OCI-LY3 (cell line): ENCODE measurements at regions not wholly inside any gene's neighbourhood (a gene's known extent, or its start where the extent isn't known, plus 50 kb on each side); places are given as distances from the start of the nearest gene placed in this dataset.

Source experiments
- CTCF ChIP-seq: fragments of 200-600, 300-600 bp; sonication (generic); IDR thresholded peaks from 2 replicates; pipeline ENCODE4 v1.5.1; 2014; ENCODE audit warnings: antibody characterized with exemption, low read length, low read depth
- EZH2phosphoT487 ChIP-seq: fragments of 200-600 bp; shearing (Covaris generic); IDR thresholded peaks from 2 replicates; pipeline ENCODE4 v1.6.1; 2018; ENCODE audit warnings: antibody characterized with exemption, mixed run types, low read depth

GRCh38 chr6:153575528-153575927 lies 444.4 kb upstream of the RGS17 start:
- TF ChIP-seq CTCF (no peak), EZH2phosphoT487 (no peak)
